GM12878 (cell line): ENCODE measurements at regions not wholly inside any gene's neighbourhood (a gene's known extent, or its start where the extent isn't known, plus 50 kb on each side); places are given as distances from the start of the nearest gene placed in this dataset.

ENCODE experiments used
- BCL3 ChIP-seq: IDR thresholded peaks from 2 replicates; pipeline ENCODE4 v1.6.1; 2011; ENCODE audit warnings: borderline replicate concordance, low read depth, mild to moderate bottlenecking, moderate library complexity, low read length; ENCODE audit not compliant: insufficient read depth, poor library complexity, severe bottlenecking
- CTCF ChIP-seq, 3 experiments: IDR thresholded peaks in 2 of 3; conservative IDR thresholded peaks in 1 of 3; 2 replicates each; pipeline ENCODE4 v1.5.1; 2011; ENCODE audit warnings: low read depth in 3 of 3, low read length in 3 of 3, mild to moderate bottlenecking in 3 of 3, control low read depth in 2 of 3, moderate library complexity in 2 of 3, inconsistent platforms in 1 of 3, mixed read lengths in 1 of 3; ENCODE audit not compliant: control insufficient read depth in 2 of 3, insufficient read depth in 1 of 3; ENCODE audit errors: extremely low read depth in 1 of 3
- SP1 ChIP-seq: IDR thresholded peaks from one replicate; pipeline ENCODE4 v1.6.1; 2011; ENCODE audit warnings: low read depth, low read length

GRCh38 chr18:75812761-75813160 lies 385.3 kb upstream of the SMIM21 start:
- TF ChIP-seq CTCF (IDR thresholded peaks at IDR 0.05 in 2 of 3, conservative IDR thresholded peaks at IDR 0.05 in 1 of 3; ENCODE audit: control insufficient read depth in 2 of 3, extremely low read depth in 1 of 3, insufficient read depth in 1 of 3, low read depth in 3 of 3, low read length in 3 of 3) (no peak), BCL3 (no peak), SP1 (no peak)
